ENCODE measurements at regions not wholly inside any gene's neighbourhood (a gene's known extent, or its start where the extent isn't known, plus 50 kb on each side); places are given as distances from the start of the nearest gene placed in this dataset.
A peak's percentile ranks its signal among the peaks of the same experiment; 100 is the strongest.

GRCh38 chr12:89256060-89256459, 96.2 kb downstream of the DUSP6 start:
- DNase-seq (ENCODE audit: low read depth in 3 of 3) = no peak

- no peak for DNase-seq (ENCODE audit: low read depth in 3 of 3)
Measured at GRCh38 chr12:89253488-89253887, 98.8 kb downstream of the DUSP6 start.

GRCh38 chr12:89252284-89252683, 100.0 kb downstream of the DUSP6 start:
- no peak for DNase-seq (ENCODE audit: low read depth in 3 of 3)

GRCh38 chr12:89251342-89252271, 100.7 kb downstream of the DUSP6 start:
- peak in 1 of 3 donors; percentile 15 for DNase-seq (ENCODE audit: low read depth in 3 of 3)

GRCh38 chr12:89250636-89251035, 101.7 kb downstream of the DUSP6 start:
- DNase-seq (ENCODE audit: low read depth in 3 of 3) = no peak

- no peak for DNase-seq (ENCODE audit: low read depth in 3 of 3)
Measured at GRCh38 chr12:89250213-89250612, 102.1 kb downstream of the DUSP6 start.

- no peak for DNase-seq (ENCODE audit: low read depth in 3 of 3)
Measured at GRCh38 chr12:89247967-89248366, 104.3 kb downstream of the DUSP6 start.

- DNase-seq (ENCODE audit: low read depth in 3 of 3) = no peak
Measured at GRCh38 chr12:89247541-89247942, 104.8 kb downstream of the DUSP6 start.

GRCh38 chr12:89245090-89245489, 107.2 kb downstream of the DUSP6 start:
- no peak for DNase-seq (ENCODE audit: low read depth in 3 of 3)

- peak in 1 of 3 donors; percentile 35 for DNase-seq (ENCODE audit: low read depth in 3 of 3)
Measured at GRCh38 chr12:89244536-89244935, 107.8 kb downstream of the DUSP6 start.

GRCh38 chr12:89243771-89244170, 108.5 kb downstream of the DUSP6 start:
- no peak for DNase-seq (ENCODE audit: low read depth in 3 of 3)

- no peak for DNase-seq (ENCODE audit: low read depth in 3 of 3)
Measured at GRCh38 chr12:89239534-89239933, 112.8 kb downstream of the DUSP6 start.

- no peak for DNase-seq (ENCODE audit: low read depth in 3 of 3)
Measured at GRCh38 chr12:89238593-89238992, 113.7 kb downstream of the DUSP6 start.

- DNase-seq (ENCODE audit: low read depth in 3 of 3) = no peak
Measured at GRCh38 chr12:89237763-89238162, 114.5 kb downstream of the DUSP6 start.

- DNase-seq (ENCODE audit: low read depth in 3 of 3) = no peak
Measured at GRCh38 chr12:89236748-89237383, 115.4 kb downstream of the DUSP6 start.

GRCh38 chr12:89236237-89236636, 116.1 kb downstream of the DUSP6 start:
- DNase-seq (ENCODE audit: low read depth in 3 of 3) = no peak

- DNase-seq (ENCODE audit: low read depth in 3 of 3) = no peak
Measured at GRCh38 chr12:89235189-89235993, 116.9 kb downstream of the DUSP6 start.

GRCh38 chr12:89234324-89235114, 117.8 kb downstream of the DUSP6 start:
- no peak for DNase-seq (ENCODE audit: low read depth in 3 of 3)

- no peak for DNase-seq (ENCODE audit: low read depth in 3 of 3)
Measured at GRCh38 chr12:89231686-89232085, 120.6 kb downstream of the DUSP6 start.

- no peak for DNase-seq (ENCODE audit: low read depth in 3 of 3)
Measured at GRCh38 chr12:89230376-89231315, 121.7 kb downstream of the DUSP6 start.
